SK-N-MC (cell line): ENCODE measurements at regions not wholly inside any gene's neighbourhood (a gene's known extent, or its start where the extent isn't known, plus 50 kb on each side); places are given as distances from the start of the nearest gene placed in this dataset.

Experiments used
- EZH2 ChIP-seq: fragments of 200-600 bp; sonication (generic); IDR thresholded peaks from one replicate; pipeline ENCODE4 v1.6.1; 2017; ENCODE audit warnings: antibody characterized with exemption
- POLR2AphosphoS5 ChIP-seq: IDR thresholded peaks from 2 replicates; pipeline ENCODE4 v1.6.1; 2012; ENCODE audit warnings: mild to moderate bottlenecking, low read depth, low read length, borderline replicate concordance

- TF ChIP-seq POLR2AphosphoS5 (no peak), EZH2 (no peak)
These were observed 74.6 kb upstream of the OTOS start for GRCh38 chr2:240214790-240215675.
